ENCODE measurements at regions not wholly inside any gene's neighbourhood (a gene's known extent, or its start where the extent isn't known, plus 50 kb on each side); places are given as distances from the start of the nearest gene placed in this dataset.

GRCh38 chr1:87666681-87667080 is 338.0 kb downstream of the LMO4 start:
- TF ChIP-seq CTCF (IDR thresholded peaks at IDR 0.05; ENCODE audit: insufficient read depth, low read length, poor library complexity, severe bottlenecking): no peak
- no peaks in the 10 kb centered on the region for H3K27me3 ChIP-seq (ENCODE audit: control insufficient read depth, insufficient read depth, low read length)
- no peak overlapping the region for H3K4me3 ChIP-seq (ENCODE audit: low read depth, low read length)
- DNase-seq (ENCODE audit: low read depth): no peak
- no peaks in the 10 kb centered on the region for H3K36me3 ChIP-seq (ENCODE audit: control insufficient read depth, insufficient read depth, low read length)

DNA sequence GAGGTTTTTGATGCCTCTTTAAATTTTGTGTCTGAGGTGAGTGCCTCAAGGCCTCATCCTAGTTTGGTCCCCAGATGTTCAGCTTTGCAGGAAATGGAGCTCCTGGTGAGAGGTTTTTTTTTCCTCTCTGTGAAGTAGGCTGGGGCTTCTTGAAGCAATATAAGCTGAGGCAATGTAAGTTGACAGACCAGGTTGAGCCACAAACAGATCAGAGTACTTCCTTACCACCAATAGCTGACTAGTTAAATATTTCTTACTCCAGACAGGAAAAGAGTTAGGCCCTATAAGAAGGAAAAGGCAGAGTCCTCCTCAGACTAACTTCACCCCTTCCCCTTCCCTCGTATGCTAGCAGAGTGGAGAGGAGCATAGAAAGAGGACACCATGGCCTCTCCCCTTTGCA is 341.0 kb downstream of the LMO4 start:
- Histone ChIP-seq H3K27me3 (ENCODE audit: control insufficient read depth, insufficient read depth, low read length) (no peaks in the 10 kb centered on the region), H3K36me3 (ENCODE audit: control insufficient read depth, insufficient read depth, low read length) (no peaks in the 10 kb centered on the region), H3K4me3 (ENCODE audit: low read depth, low read length) (no peak overlapping the region)
- no peak for DNase-seq (ENCODE audit: low read depth)
- TF ChIP-seq CTCF (IDR thresholded peaks at IDR 0.05; ENCODE audit: insufficient read depth, low read length, poor library complexity, severe bottlenecking): no peak

DNA sequence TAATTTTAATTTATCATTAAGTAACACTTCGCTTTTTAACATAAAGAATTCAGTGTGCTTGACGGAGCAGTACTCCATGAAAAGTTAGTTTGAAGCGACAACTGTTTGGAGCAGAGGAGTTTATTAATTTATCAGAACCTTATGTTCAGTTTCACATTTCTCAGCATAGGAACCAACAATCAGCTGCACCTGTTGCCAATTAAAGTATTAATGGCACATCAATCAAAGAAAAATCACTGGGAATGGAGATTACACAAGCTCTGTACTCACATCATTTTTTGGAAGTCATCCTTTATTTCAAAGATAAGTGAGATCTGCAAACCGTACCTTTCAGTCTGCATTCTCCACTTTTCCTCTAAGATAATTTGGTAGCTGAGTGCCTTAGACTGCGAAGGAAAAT is 344.6 kb downstream of the LMO4 start:
- Histone ChIP-seq H3K36me3 (ENCODE audit: control insufficient read depth, insufficient read depth, low read length) (no peaks in the 10 kb centered on the region), H3K4me3 (ENCODE audit: low read depth, low read length) (no peak overlapping the region)
- TF ChIP-seq CTCF (IDR thresholded peaks at IDR 0.05; ENCODE audit: insufficient read depth, low read length, poor library complexity, severe bottlenecking): no peak

GRCh38 chr1:87673748-87674147 is 345.1 kb downstream of the LMO4 start:
- no peak for DNase-seq (ENCODE audit: low read depth)
- H3K36me3 ChIP-seq (ENCODE audit: control insufficient read depth, insufficient read depth, low read length): no peaks in the 10 kb centered on the region
- no peaks in the 10 kb centered on the region for H3K27me3 ChIP-seq (ENCODE audit: control insufficient read depth, insufficient read depth, low read length)
- H3K4me3 ChIP-seq (ENCODE audit: low read depth, low read length): no peak overlapping the region
- no peak for TF ChIP-seq CTCF (IDR thresholded peaks at IDR 0.05; ENCODE audit: insufficient read depth, low read length, poor library complexity, severe bottlenecking)

More for the DNA sequence above, 344.6 kb downstream of the LMO4 start:
- H3K27me3 ChIP-seq (ENCODE audit: control insufficient read depth, insufficient read depth, low read length): no peaks in the 10 kb centered on the region
- DNase-seq (ENCODE audit: low read depth): no peak

DNA sequence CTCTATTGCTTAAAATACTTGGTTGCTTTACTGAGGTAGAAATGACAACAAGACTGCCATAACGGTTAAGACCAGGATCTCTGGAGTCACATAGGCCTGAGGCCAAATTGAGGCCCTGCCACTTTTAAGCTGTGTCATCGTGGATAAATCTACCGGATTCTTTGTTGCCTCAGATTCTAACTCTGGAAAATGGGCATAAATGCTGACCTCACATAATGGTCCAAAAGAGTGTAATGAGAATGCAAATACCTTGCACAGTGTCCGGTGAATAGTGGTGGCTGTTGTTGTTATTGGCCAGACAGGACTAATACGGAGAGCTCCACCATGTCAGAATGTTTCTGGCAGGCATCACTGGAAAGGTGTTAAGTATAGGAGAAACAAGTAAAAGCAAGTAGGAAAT is 346.1 kb downstream of the LMO4 start:
- Histone ChIP-seq H3K4me3 (ENCODE audit: low read depth, low read length) (no peak overlapping the region), H3K36me3 (ENCODE audit: control insufficient read depth, insufficient read depth, low read length) (no peaks in the 10 kb centered on the region), H3K27me3 (ENCODE audit: control insufficient read depth, insufficient read depth, low read length) (no peaks in the 10 kb centered on the region)
- no peak for DNase-seq (ENCODE audit: low read depth)
- TF ChIP-seq CTCF (IDR thresholded peaks at IDR 0.05; ENCODE audit: insufficient read depth, low read length, poor library complexity, severe bottlenecking): no peak

DNA sequence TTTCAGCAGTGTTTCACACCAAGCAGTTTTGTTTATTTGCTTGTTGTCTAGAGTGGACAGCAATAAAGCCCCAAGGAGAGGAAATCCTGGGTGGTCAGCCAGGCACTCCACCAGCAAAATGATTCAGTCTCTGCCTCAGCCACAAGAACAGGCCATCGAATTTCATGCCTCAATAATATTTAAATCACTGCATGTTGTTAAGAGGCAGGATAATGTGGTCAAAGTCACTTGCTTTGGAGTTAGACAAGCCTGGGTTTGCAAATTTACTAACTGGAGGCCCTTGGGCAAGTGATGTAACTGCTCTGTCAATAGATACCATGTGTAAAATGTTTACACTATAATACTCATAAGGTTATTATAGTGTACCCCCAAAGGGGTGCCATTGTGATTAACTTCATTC is 349.6 kb downstream of the LMO4 start:
- TF ChIP-seq CTCF (IDR thresholded peaks at IDR 0.05; ENCODE audit: insufficient read depth, low read length, poor library complexity, severe bottlenecking): no peak
- no peak overlapping the region for H3K4me3 ChIP-seq (ENCODE audit: low read depth, low read length)
- no peaks in the 10 kb centered on the region for H3K36me3 ChIP-seq (ENCODE audit: control insufficient read depth, insufficient read depth, low read length)
- H3K27me3 ChIP-seq (ENCODE audit: control insufficient read depth, insufficient read depth, low read length): no peaks in the 10 kb centered on the region
- DNase-seq (ENCODE audit: low read depth): no peak
